MM.1S (cell line): ENCODE measurements at regions not wholly inside any gene's neighbourhood (a gene's known extent, or its start where the extent isn't known, plus 50 kb on each side); places are given as distances from the start of the nearest gene placed in this dataset.

Experiments
- EZH2 ChIP-seq: fragments of 300-600 bp; sonication (generic); optimal IDR thresholded peaks from 2 replicates; pipeline ENCODE3; 2017; ENCODE audit warnings: low read depth, mild to moderate bottlenecking, antibody characterized with exemption, low read length, mixed read lengths
- EZH2phosphoT487 ChIP-seq: fragments of 300-600 bp; sonication (generic); IDR thresholded peaks from 2 replicates; pipeline ENCODE4 v1.6.1; 2018; ENCODE audit warnings: antibody characterized with exemption, low read length
- TF ChIP-seq, protein P1 (sequence below): fragments of 300-600 bp; sonication (generic); IDR thresholded peaks from 2 replicates; pipeline ENCODE4 v1.5.1; 2016; ENCODE audit warnings: antibody characterized with exemption, low read length, mixed read lengths

DNA sequence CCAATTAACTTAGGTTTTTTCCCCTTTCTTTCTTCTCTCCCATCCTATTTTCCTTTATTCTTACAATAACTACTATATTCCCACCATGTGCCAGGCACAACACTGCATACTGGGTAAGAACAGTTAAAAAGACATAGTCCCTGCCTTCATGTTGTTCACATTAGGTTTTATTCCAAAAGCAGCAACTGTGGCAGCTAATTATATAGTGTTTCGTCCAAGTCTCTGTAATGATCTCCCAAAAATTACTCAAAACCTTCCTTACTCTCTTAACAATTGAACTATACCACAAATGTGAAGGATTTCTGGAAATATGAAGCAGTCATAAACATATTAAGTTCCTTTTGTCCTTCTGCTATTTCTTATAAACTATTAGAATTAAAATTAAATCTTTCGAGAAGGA is 184.1 kb upstream of the C11orf58 start:
- TF ChIP-seq, protein P1, sequence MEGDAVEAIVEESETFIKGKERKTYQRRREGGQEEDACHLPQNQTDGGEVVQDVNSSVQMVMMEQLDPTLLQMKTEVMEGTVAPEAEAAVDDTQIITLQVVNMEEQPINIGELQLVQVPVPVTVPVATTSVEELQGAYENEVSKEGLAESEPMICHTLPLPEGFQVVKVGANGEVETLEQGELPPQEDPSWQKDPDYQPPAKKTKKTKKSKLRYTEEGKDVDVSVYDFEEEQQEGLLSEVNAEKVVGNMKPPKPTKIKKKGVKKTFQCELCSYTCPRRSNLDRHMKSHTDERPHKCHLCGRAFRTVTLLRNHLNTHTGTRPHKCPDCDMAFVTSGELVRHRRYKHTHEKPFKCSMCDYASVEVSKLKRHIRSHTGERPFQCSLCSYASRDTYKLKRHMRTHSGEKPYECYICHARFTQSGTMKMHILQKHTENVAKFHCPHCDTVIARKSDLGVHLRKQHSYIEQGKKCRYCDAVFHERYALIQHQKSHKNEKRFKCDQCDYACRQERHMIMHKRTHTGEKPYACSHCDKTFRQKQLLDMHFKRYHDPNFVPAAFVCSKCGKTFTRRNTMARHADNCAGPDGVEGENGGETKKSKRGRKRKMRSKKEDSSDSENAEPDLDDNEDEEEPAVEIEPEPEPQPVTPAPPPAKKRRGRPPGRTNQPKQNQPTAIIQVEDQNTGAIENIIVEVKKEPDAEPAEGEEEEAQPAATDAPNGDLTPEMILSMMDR = no peak
- TF ChIP-seq EZH2 (no peak), EZH2phosphoT487 (no peak)
